ENCODE measurements at regions not wholly inside any gene's neighbourhood (a gene's known extent, or its start where the extent isn't known, plus 50 kb on each side); places are given as distances from the start of the nearest gene placed in this dataset.

DNA sequence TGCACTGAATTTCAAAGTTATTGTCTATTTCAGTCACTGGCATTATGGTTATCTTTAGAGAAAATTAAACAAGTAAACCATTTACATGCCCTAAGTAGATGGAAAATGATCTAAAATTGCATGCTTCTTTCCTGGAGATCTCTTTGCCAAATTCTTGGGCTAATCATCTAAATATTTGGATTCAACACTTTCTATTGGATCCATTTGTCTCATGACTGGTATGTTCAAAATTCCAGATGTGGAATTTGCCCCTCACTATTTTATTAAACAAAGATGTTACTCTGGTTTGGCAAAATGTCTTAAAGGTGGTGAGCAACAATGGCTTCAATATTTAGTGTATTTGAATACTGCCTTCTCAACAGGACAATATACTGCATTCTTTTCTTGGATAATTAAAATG is 147.5 kb upstream of the CASK start:
- TF ChIP-seq, protein P1, sequence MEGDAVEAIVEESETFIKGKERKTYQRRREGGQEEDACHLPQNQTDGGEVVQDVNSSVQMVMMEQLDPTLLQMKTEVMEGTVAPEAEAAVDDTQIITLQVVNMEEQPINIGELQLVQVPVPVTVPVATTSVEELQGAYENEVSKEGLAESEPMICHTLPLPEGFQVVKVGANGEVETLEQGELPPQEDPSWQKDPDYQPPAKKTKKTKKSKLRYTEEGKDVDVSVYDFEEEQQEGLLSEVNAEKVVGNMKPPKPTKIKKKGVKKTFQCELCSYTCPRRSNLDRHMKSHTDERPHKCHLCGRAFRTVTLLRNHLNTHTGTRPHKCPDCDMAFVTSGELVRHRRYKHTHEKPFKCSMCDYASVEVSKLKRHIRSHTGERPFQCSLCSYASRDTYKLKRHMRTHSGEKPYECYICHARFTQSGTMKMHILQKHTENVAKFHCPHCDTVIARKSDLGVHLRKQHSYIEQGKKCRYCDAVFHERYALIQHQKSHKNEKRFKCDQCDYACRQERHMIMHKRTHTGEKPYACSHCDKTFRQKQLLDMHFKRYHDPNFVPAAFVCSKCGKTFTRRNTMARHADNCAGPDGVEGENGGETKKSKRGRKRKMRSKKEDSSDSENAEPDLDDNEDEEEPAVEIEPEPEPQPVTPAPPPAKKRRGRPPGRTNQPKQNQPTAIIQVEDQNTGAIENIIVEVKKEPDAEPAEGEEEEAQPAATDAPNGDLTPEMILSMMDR (IDR thresholded peaks at IDR 0.05; ENCODE audit: low read depth, low read length, missing control alignments): no peak
- no peak for DNase-seq (ENCODE audit: low read depth)
- no peak overlapping the region for H3K4me3 ChIP-seq (ENCODE audit: low read depth, low read length)

DNA sequence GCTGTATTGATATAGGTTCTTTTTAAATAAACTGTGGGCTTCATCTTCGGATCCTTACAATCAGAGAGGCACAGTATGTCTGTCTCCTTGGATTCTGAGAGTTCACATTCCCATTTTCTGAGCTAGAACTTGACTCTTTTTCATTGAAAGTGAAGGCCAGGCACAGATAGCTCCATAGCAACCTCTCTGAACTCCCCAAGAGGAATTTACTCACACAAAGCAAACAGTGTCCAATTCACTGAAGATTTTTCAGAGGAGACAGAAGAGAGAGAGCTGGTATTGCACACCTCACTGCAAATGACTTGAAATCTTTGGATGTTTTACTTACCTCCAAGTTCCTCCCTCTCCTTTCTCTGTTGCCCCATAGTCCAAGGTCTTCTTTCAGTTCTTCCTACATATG is 130.9 kb upstream of the CASK start:
- no peak overlapping the region for H3K4me3 ChIP-seq (ENCODE audit: low read depth, low read length)
- no peak for DNase-seq (ENCODE audit: low read depth)
- TF ChIP-seq, protein P1 (IDR thresholded peaks at IDR 0.05; ENCODE audit: low read depth, low read length, missing control alignments): no peak

DNA sequence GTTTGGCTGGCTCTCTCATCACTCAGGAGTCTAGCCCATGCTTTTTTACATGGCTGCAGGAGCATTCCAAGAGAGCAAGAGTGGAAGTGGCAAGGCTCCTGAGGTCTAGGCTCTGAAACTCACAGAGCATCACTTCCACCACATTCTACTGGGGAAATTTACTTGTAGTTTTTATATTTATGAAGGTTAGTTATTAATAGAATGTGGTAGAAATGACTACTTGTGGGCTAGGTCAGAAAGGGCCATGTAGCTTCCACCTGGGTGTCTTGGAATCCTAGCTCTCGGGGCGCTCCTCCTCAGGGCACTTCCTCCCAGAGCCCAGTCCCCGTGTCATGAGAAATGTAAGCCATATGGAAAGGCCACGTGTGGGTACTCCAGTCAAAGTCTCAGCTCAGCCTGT is 127.0 kb upstream of the CASK start:
- H3K4me3 ChIP-seq (ENCODE audit: low read depth, low read length): no peak overlapping the region
- TF ChIP-seq, protein P1 (IDR thresholded peaks at IDR 0.05; ENCODE audit: low read depth, low read length, missing control alignments): no peak
- no peak for DNase-seq (ENCODE audit: low read depth)

DNA sequence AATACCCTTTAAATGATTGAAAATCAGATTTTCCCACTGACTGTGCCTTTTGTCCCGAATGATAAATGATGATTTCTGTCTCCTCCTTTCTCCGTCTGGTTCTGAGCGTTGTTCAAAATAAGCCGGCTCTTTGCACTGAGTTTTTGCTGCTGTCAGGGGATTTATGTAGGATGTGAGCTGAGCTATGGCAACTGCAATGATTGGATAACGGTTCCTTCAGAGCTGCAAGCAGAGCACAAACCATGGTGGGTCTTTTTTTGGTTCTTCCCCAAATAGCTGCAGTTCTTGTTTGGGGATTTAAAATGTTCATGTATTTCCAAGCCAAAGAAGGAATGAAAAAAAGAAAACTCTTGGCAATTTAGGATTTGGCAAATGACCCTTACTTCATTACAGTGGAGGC is 124.5 kb upstream of the CASK start:
- no peak for DNase-seq (ENCODE audit: low read depth)
- TF ChIP-seq, protein P1 (IDR thresholded peaks at IDR 0.05; ENCODE audit: low read depth, low read length, missing control alignments): no peak
- H3K4me3 ChIP-seq (ENCODE audit: low read depth, low read length): no peak overlapping the region

DNA sequence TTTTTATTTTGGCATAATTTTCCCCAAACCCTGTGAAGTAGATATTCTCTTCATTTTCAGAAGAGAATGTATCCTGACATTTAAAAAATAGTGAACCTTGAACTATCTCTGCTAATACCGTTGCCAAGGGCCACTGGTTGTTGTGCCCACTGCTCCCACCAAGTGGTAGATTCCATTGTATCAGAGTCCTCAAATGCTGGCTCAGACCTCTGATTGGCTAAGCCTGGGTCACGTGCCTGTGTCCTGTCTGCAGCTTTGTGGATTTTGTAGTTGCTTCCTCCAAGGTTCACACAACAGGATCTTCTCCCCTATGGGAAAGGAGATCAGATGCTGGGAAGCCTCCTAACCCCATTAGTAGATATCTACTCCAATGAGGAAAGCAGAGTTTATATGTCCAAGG is 104.8 kb upstream of the CASK start:
- TF ChIP-seq, protein P1 (IDR thresholded peaks at IDR 0.05; ENCODE audit: low read depth, low read length, missing control alignments): no peak
- H3K4me3 ChIP-seq (ENCODE audit: low read depth, low read length): no peak overlapping the region
- DNase-seq (ENCODE audit: low read depth): no peak

DNA sequence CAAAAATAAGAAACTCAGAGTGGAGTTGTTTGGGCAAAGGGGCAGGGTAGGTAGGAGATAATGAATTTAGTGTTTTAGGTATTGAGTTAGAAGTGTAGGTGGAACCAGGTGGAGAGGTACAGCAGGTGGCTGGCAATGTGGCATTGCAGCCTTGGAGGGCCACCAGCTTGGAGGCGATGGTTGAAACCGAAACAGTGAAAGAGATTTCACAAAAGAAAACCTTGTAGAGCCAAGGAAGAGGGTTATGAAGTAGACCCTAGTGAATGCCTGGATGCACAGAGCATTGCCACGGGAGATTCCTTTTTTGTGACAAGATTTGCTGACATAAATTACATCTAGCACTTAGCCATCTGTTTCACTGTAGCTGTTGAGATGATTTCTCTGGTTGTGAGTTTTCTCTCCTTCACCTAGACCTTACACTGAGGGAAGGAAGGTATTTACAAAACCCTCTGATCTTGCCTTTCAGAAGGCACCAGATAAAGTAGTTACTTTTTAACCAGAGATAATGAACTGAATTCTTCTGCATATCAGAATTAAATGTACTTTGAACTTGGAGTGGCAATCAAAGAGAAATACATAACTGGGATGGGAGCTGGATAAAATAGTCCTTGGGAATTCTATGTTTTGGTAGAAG is 104.1 kb upstream of the CASK start:
- TF ChIP-seq, protein P1 (IDR thresholded peaks at IDR 0.05; ENCODE audit: low read depth, low read length, missing control alignments): no peak
- H3K4me3 ChIP-seq (ENCODE audit: low read depth, low read length): no peak overlapping the region

DNA sequence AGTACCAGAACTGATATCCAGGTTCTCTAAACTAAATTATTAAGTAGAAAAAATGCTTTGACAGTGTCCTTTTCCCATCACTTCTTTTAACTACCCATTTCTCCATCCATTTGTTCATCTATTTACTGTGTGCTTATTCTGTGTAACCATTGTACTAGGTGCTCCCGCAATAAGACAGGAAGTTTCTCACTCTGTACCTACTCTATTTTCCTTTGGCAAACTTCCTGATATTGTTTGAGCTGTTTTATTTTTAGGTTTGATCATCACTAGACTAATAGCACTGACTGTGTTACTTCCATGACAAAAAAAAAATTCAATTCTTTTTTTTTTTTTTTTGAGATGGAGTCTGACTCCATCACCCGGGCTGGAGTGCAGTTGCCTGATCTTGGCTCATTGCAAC is 102.5 kb upstream of the CASK start:
- TF ChIP-seq, protein P1 (IDR thresholded peaks at IDR 0.05; ENCODE audit: low read depth, low read length, missing control alignments): no peak
- H3K4me3 ChIP-seq (ENCODE audit: low read depth, low read length): no peak overlapping the region
- DNase-seq (ENCODE audit: low read depth): no peak

More for the DNA sequence above, 104.1 kb upstream of the CASK start:
- DNase-seq (ENCODE audit: low read depth): no peak
